ENCODE measurements at regions not wholly inside any gene's neighbourhood (a gene's known extent, or its start where the extent isn't known, plus 50 kb on each side); places are given as distances from the start of the nearest gene placed in this dataset.
"Not testable (repeated sequence)": the region's sequence is repeated elsewhere in the genome, so short reads cannot be mapped to it uniquely, and the experiment has no call there.

GRCh38 chr7:82559193-82559805, 115.7 kb upstream of the CACNA2D1 start:
- peak; percentile 93 for DNase-seq

DNA sequence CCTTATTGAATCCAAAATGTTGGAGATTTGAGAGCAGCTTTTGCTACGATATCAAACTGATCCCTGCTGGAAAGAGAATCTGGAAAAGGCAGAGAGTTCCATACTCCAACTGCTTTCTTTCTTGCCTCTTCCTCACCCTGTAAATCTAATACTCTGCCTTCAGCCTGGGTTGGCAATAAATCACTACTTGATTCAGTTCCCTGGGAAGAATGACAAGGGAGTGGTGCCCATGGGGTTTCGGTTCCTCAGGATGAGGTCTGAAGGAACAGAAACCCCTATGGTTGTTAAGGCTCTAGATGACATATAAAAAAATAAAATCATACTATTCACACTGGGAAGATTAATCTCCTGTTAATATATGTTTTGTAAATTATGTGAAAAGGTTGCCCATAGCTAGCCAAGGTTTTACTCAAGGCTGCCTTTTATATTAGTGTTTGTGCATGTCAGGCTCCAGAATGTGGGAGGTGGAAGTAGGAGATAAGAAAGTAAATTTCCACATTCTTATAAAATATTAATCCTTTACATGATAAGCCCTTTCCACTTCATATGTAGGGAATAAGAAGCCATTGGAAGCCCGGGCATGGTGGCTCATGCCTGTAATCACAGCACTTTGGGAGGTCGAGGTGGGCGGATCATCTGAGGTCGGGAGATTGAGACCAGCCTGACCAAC, 106.2 kb upstream of the CACNA2D1 start:
- no peak for DNase-seq

DNA sequence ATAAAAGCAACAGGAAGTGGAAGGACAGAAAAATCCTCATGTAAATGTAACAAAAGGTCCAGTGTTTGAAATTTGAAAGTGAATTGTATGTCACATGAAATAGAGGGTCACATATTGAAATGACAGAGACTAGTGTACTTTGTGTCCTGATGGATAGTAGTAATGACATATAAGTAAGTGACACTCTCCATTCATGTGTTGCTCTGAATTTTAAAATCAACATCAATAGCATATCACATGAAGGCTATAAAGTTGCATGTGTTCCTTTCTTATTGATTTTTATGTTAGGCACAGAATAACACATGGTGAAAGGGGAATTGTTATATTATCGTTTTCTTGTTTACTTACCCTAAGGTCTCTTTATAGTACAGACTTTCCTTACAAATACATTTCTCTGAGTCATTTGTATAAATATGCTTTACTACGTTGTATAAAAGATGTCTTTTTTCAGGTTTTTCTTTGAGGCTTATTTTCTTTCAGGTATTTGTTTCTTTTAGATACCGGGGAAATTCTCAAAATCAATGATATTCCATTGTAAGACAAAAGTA, 104.6 kb upstream of the CACNA2D1 start:
- DNase-seq: no peak

- DNase-seq: no peak
These were observed 99.1 kb upstream of the CACNA2D1 start for GRCh38 chr7:82542665-82543064.

GRCh38 chr7:82539969-82540368, 96.4 kb upstream of the CACNA2D1 start:
- DNase-seq: no peak

GRCh38 chr7:82534684-82535083, 91.1 kb upstream of the CACNA2D1 start:
- no peak for DNase-seq

DNA sequence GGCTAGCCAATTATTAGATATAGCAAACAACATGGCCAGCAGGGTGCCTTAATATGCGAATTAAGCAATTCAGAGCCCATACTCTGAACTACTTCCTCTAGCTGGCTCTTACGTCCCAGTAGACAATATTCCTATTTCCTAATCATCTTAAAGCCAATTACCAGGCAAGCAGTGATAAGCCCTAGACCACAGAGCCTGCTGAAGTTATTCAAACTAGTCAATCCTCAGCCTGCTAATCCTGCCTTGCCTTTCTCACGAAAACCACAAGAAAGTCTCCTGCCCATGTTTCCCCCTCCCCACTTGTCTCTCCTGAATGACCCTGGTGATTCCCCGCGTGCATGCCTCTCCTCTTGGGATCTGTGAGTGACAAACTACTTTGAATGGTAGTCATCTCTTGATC, 86.8 kb upstream of the CACNA2D1 start:
- no peak for DNase-seq

DNA sequence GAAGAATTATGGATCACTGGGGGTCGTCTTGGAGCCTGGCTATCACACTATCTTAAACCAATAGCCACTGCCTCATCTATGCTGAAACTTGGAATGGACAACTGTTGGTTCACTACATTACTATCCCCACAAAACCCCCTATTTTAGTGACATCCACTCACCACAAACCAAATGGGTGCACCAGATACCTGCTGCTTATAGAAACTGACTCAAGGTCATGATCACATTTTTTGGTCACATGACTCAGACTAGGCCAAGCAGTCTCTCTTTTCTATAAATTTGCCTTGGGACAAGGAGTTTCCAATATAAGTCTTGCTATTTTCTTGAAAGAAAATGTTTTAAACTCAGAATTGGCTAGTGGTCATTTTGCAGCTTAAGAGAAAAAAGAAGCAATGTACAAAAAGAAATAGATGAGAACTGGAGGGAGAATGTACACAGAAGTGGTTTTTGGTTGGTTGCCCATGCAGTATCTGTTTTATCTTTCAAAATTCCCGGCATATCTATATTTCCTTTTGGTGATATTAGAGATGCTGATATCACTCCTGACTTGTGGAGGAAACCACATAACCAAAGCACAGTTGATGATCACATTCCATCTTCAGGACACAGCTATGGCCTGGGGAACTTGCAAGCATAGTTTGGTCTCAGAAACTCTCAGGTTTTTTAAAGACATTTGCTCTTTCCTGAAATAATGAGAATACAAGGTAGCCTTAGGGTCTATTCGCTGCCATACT, 85.2 kb upstream of the CACNA2D1 start:
- no peak for DNase-seq

DNA sequence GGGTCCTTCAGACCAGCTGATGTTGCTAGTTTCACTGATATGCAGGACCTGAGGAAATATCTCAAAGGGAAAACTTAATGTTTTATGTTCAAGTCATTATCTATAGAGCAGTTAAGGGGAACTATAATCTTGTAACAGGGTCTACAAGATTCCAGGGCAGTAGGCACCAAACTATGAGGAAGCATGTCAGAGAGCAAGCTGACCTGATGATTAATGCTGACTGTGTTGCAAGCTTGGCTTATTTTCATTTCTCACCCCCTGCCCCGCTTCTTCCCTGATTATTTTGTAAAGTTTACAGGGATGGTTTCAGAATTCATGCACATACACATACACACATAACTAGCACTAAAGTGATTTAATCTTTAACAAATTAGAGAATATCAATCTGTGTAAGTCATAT, 84.3 kb upstream of the CACNA2D1 start:
- DNase-seq: no peak

GRCh38 chr7:82521906-82522445, 78.4 kb upstream of the CACNA2D1 start:
- DNase-seq: no peak

DNA sequence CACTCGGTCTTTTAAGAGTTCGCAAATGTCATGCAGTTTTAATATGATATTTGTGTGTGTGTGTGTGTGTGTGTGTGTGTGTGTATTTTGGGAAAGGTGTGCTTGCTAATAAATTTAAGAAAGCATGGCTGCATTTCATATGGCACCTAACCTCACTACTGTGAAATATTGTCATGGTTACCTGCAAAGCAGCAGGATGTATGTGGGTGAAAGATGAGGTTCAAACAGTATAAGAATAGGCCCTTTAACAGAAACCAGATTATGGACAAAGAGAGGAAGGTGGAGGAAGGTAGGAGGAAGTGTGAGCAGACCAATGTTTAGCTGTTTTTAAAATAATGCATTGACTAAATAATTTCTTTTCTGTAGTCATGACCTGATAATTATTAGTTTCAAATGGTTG, 73.5 kb upstream of the CACNA2D1 start:
- no peak for DNase-seq

DNA sequence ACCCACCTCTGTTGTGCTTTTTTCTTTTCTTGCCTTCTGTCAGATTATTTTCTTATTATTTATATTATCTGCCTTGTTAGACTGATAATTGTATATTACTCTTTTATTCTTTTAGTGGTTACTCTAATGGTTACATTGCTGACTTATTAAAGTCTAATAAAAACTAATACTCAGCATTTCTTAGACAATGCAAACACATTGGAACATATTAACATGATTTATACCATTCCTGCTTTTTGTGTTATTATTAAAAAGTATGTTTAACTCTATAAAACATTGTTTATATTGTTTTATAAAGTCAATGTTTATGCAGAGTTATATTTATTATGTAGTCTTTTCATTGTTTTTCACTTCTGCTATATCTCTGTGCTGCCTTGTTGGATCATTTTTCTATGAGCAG, 68.0 kb upstream of the CACNA2D1 start:
- no peak for DNase-seq

DNA sequence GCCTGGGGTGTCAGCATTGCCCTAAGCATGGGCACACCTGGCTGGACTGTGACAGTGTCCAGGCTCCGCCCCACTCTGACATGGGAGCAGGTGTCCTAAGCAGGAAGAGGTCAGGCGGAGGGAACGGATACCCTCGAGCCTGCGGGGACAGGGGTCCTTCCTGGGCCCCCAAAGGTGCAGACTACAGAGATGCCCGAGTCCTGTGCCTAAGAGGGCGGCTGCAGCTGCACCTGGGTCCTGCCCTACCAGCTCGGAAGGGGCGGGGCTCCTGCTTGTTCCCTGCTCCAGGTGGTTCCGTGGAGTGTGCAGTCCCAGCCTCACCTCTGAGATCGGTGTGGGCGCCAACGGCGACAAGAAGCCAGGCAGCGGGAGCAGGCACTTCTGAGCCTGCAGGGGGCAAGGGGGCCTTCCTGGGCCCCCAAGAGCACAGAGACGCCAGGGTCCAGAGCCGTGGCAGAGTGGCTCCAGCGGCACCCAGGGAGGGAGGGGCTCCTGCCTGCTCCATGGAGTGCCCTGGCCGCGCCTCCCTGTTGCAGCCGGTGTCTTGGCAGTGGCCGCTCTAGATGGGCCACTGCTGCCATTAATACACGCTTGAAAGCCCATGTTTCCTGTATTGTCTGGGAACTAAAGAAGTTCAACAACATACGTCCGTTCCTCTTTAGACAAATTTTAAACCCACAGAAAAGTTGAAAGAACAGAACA, 64.5 kb upstream of the CACNA2D1 start:
- peak; percentile 94 for DNase-seq

- DNase-seq: peak; percentile 91
These were observed 63.9 kb upstream of the CACNA2D1 start for GRCh38 chr7:82507365-82507975.

- peak; percentile 37 for DNase-seq
These were observed 63.1 kb upstream of the CACNA2D1 start for GRCh38 chr7:82506702-82507101.

GRCh38 chr7:82506208-82506607, 62.6 kb upstream of the CACNA2D1 start:
- DNase-seq: no peak

DNA sequence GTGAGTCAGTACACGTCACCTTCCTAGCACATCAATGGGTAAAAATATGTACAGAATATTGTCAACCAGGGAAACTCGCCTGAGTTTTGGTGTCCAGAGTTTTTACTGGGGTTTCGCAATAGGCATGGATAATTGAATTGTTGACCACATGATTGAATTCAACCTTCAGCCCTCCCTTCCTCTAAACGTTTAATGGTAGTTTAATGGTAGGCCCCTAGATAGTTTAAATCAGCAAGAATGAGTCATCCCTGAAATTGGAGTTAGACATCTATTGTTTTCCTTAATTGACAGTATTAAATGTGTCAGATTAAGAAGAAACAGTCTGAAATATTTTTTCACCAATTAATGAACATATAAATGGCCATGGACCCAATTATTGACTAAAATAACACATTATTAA, 57.8 kb upstream of the CACNA2D1 start:
- DNase-seq: no peak

DNA sequence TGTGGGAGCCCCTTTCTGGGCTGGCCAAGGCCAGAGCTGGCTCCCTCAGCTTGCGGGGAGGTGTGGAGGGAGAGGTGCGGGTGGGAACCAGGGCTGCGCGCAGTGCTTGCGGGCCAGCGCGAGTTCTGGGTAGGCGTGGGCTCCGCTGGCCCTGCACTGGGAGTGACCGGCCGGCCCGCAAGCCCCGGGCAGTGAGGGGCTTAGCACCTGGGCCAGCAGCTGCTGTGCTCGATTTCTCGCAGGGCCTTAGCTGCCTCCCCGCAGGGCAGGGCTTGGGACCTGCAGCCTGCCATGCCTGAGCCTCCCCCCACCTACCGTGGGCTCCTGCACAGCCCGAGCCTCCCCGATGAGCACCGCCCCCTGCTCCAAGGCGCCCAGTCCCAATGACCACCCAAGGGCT, 56.0 kb upstream of the CACNA2D1 start:
- DNase-seq: not testable (repeated sequence)

- no peak for DNase-seq
These were observed 50.8 kb upstream of the CACNA2D1 start for GRCh38 chr7:82494420-82494819.

Data from NCI-H774 (cell line).